ENCODE measurements at regions not wholly inside any gene's neighbourhood (a gene's known extent, or its start where the extent isn't known, plus 50 kb on each side); places are given as distances from the start of the nearest gene placed in this dataset.

- no peak for DNase-seq (ENCODE audit: low read depth)
These were observed 187.1 kb downstream of the KIF4B start for GRCh38 chr5:155200608-155201007.

GRCh38 chr5:155211764-155212163 lies 198.2 kb downstream of the KIF4B start:
- no peak for DNase-seq (ENCODE audit: low read depth)

GRCh38 chr5:155222393-155222792 lies 208.8 kb downstream of the KIF4B start:
- no peak for DNase-seq (ENCODE audit: low read depth)

- DNase-seq (ENCODE audit: low read depth): no peak
These were observed 215.6 kb downstream of the KIF4B start for GRCh38 chr5:155229135-155229534.

GRCh38 chr5:155239803-155240202 lies 226.2 kb downstream of the KIF4B start:
- no peak for DNase-seq (ENCODE audit: low read depth)

GRCh38 chr5:155250596-155250995 lies 237.0 kb downstream of the KIF4B start:
- DNase-seq (ENCODE audit: low read depth): no peak

GRCh38 chr5:155252025-155252424 lies 238.5 kb downstream of the KIF4B start:
- DNase-seq (ENCODE audit: low read depth): no peak

- no peak for DNase-seq (ENCODE audit: low read depth)
These were observed 239.2 kb downstream of the KIF4B start for GRCh38 chr5:155252717-155253116.

GRCh38 chr5:155254399-155254798 lies 240.8 kb downstream of the KIF4B start:
- DNase-seq (ENCODE audit: low read depth): no peak

- DNase-seq (ENCODE audit: low read depth): no peak
These were observed 244.6 kb downstream of the KIF4B start for GRCh38 chr5:155258161-155258560.

- no peak for DNase-seq (ENCODE audit: low read depth)
These were observed 246.1 kb downstream of the KIF4B start for GRCh38 chr5:155259648-155260047.

GRCh38 chr5:155260798-155261197 lies 247.2 kb downstream of the KIF4B start:
- no peak for DNase-seq (ENCODE audit: low read depth)

GRCh38 chr5:155263381-155263780 lies 249.8 kb downstream of the KIF4B start:
- no peak for DNase-seq (ENCODE audit: low read depth)

- DNase-seq (ENCODE audit: low read depth): no peak
These were observed 251.3 kb downstream of the KIF4B start for GRCh38 chr5:155264809-155265208.

GRCh38 chr5:155268770-155269425 lies 255.3 kb downstream of the KIF4B start:
- DNase-seq (ENCODE audit: low read depth): no peak

GRCh38 chr5:155270725-155271124 lies 257.2 kb downstream of the KIF4B start:
- DNase-seq (ENCODE audit: low read depth): no peak

GRCh38 chr5:155274484-155274883 lies 260.9 kb downstream of the KIF4B start:
- no peak for DNase-seq (ENCODE audit: low read depth)

GRCh38 chr5:155275222-155275621 lies 261.7 kb downstream of the KIF4B start:
- no peak for DNase-seq (ENCODE audit: low read depth)

- no peak for DNase-seq (ENCODE audit: low read depth)
These were observed 262.7 kb downstream of the KIF4B start for GRCh38 chr5:155276231-155276630.

GRCh38 chr5:155278532-155278931 lies 265.0 kb downstream of the KIF4B start:
- no peak for DNase-seq (ENCODE audit: low read depth)

- DNase-seq (ENCODE audit: low read depth): no peak
These were observed 269.1 kb downstream of the KIF4B start for GRCh38 chr5:155282503-155283107.

GRCh38 chr5:155285706-155286105 lies 272.2 kb downstream of the KIF4B start:
- DNase-seq (ENCODE audit: low read depth): no peak

- no peak for DNase-seq (ENCODE audit: low read depth)
These were observed 277.4 kb downstream of the KIF4B start for GRCh38 chr5:155290937-155291336.

All from RPMI7951 (cell line).